ENCODE measurements at regions not wholly inside any gene's neighbourhood (a gene's known extent, or its start where the extent isn't known, plus 50 kb on each side); places are given as distances from the start of the nearest gene placed in this dataset.

- DNase-seq: no peak
Measured at GRCh38 chr5:133704411-133704810, 92.1 kb upstream of the FSTL4 start.

- DNase-seq: no peak
Measured at GRCh38 chr5:133703935-133704334, 91.6 kb upstream of the FSTL4 start.

GRCh38 chr5:133702791-133703770 is 90.7 kb upstream of the FSTL4 start:
- DNase-seq: no peak

- DNase-seq: no peak
Measured at GRCh38 chr5:133701871-133702270, 89.5 kb upstream of the FSTL4 start.

- DNase-seq: no peak
Measured at GRCh38 chr5:133700251-133700650, 87.9 kb upstream of the FSTL4 start.

GRCh38 chr5:133698646-133699526 is 86.5 kb upstream of the FSTL4 start:
- no peak for DNase-seq

GRCh38 chr5:133698259-133698554 is 85.9 kb upstream of the FSTL4 start:
- DNase-seq: no peak

- DNase-seq: no peak
Measured at GRCh38 chr5:133697536-133698258, 85.4 kb upstream of the FSTL4 start.

GRCh38 chr5:133696782-133697507 is 84.6 kb upstream of the FSTL4 start:
- no peak for DNase-seq

GRCh38 chr5:133696006-133696584 is 83.8 kb upstream of the FSTL4 start:
- DNase-seq: no peak

GRCh38 chr5:133694181-133694831 is 82.0 kb upstream of the FSTL4 start:
- DNase-seq: no peak

GRCh38 chr5:133691448-133691847 is 79.1 kb upstream of the FSTL4 start:
- no peak for DNase-seq

GRCh38 chr5:133690746-133691145 is 78.4 kb upstream of the FSTL4 start:
- no peak for DNase-seq

- DNase-seq: no peak
Measured at GRCh38 chr5:133688391-133688790, 76.0 kb upstream of the FSTL4 start.

- DNase-seq: no peak
Measured at GRCh38 chr5:133687212-133688061, 75.1 kb upstream of the FSTL4 start.

- DNase-seq: no peak
Measured at GRCh38 chr5:133686566-133686965, 74.2 kb upstream of the FSTL4 start.

GRCh38 chr5:133685402-133686018 is 73.2 kb upstream of the FSTL4 start:
- DNase-seq: no peak

GRCh38 chr5:133683646-133684596 is 71.6 kb upstream of the FSTL4 start:
- DNase-seq: no peak

GRCh38 chr5:133682451-133682850 is 70.1 kb upstream of the FSTL4 start:
- DNase-seq: no peak

Data from CD4-positive, alpha-beta T cell treated with Interleukin-4 for 4 hours (primary cell).